GM18907 (cell line): ENCODE measurements at regions not wholly inside any gene's neighbourhood (a gene's known extent, or its start where the extent isn't known, plus 50 kb on each side); places are given as distances from the start of the nearest gene placed in this dataset.
A peak's percentile ranks its signal among the peaks of the same experiment; 100 is the strongest.
"Not testable (repeated sequence)": the region's sequence is repeated elsewhere in the genome, so short reads cannot be mapped to it uniquely, and the experiment has no call there.

Source experiments
- ATAC-seq: cut with Tn5 transposase; IDR thresholded peaks from one replicate; pipeline ENCODE4 v1.9.1; 2021; ENCODE audit warnings: mild to moderate bottlenecking, moderate library complexity; ENCODE audit not compliant: unreplicated experiment

GRCh38 chr5:58161889-58162288 lies 298.0 kb downstream of the PLK2 start:
- ATAC-seq: not testable (repeated sequence)

GRCh38 chr5:58156973-58157701 lies 302.7 kb downstream of the PLK2 start:
- ATAC-seq: peak; percentile 89

- ATAC-seq: no peak
Observed at GRCh38 chr5:58156361-58156760, 303.5 kb downstream of the PLK2 start.

GRCh38 chr5:58153255-58153654 lies 306.6 kb downstream of the PLK2 start:
- ATAC-seq: no peak

- ATAC-seq: no peak
Observed at GRCh38 chr5:58151414-58151813, 308.5 kb downstream of the PLK2 start.

GRCh38 chr5:58150926-58151325 lies 309.0 kb downstream of the PLK2 start:
- no peak for ATAC-seq

- ATAC-seq: no peak
Observed at GRCh38 chr5:58149746-58150145, 310.1 kb downstream of the PLK2 start.

GRCh38 chr5:58149345-58149744 lies 310.5 kb downstream of the PLK2 start:
- ATAC-seq: no peak

- ATAC-seq: no peak
Observed at GRCh38 chr5:58148254-58148775, 311.6 kb downstream of the PLK2 start.

- no peak for ATAC-seq
Observed at GRCh38 chr5:58145397-58145934, 314.4 kb downstream of the PLK2 start.

GRCh38 chr5:58143727-58144126 lies 316.2 kb downstream of the PLK2 start:
- ATAC-seq: no peak

GRCh38 chr5:58143181-58143580 lies 316.7 kb downstream of the PLK2 start:
- no peak for ATAC-seq

- no peak for ATAC-seq
Observed at GRCh38 chr5:58138791-58139190, 321.1 kb downstream of the PLK2 start.

- ATAC-seq: no peak
Observed at GRCh38 chr5:58136406-58136805, 323.5 kb downstream of the PLK2 start.

- no peak for ATAC-seq
Observed at GRCh38 chr5:58135571-58136335, 324.1 kb downstream of the PLK2 start.

- ATAC-seq: no peak
Observed at GRCh38 chr5:58133631-58134296, 326.1 kb downstream of the PLK2 start.

- ATAC-seq: no peak
Observed at GRCh38 chr5:58133216-58133615, 326.7 kb downstream of the PLK2 start.

GRCh38 chr5:58127255-58128220 lies 332.3 kb downstream of the PLK2 start:
- no peak for ATAC-seq

GRCh38 chr5:58123501-58123900 lies 336.4 kb downstream of the PLK2 start:
- no peak for ATAC-seq

- ATAC-seq: no peak
Observed at GRCh38 chr5:58122848-58123392, 337.0 kb downstream of the PLK2 start.
